H1 (cell line): ENCODE measurements at regions not wholly inside any gene's neighbourhood (a gene's known extent, or its start where the extent isn't known, plus 50 kb on each side); places are given as distances from the start of the nearest gene placed in this dataset.

Experiments
- BACH1 ChIP-seq: IDR thresholded peaks from 2 replicates; pipeline ENCODE4 v1.6.1; 2012; ENCODE audit warnings: low read length, improper control_type of control experiment
- CHD7 ChIP-seq: fragments of 300-600 bp; sonication (generic); IDR thresholded peaks from 2 replicates; pipeline ENCODE4 v1.7.1; 2012; ENCODE audit warnings: low read length, moderate library complexity, mild to moderate bottlenecking, inconsistent platforms; ENCODE audit not compliant: insufficient replicate concordance
- E2F6 ChIP-seq: IDR thresholded peaks from 2 replicates; pipeline ENCODE4 v1.6.1; 2012; ENCODE audit warnings: inconsistent platforms
- GTF2F1 ChIP-seq: IDR thresholded peaks from 2 replicates; pipeline ENCODE4 v1.6.1; 2012; ENCODE audit warnings: low read depth, low read length, improper control_type of control experiment, borderline replicate concordance
- HDAC6 ChIP-seq: IDR thresholded peaks from one replicate; pipeline ENCODE4 v1.7.1; 2012; ENCODE audit warnings: low read depth, mild to moderate bottlenecking, inconsistent platforms, low read length, moderate library complexity
- JUN ChIP-seq: IDR thresholded peaks from 2 replicates; pipeline ENCODE4 v1.6.1; 2011; ENCODE audit warnings: low read depth, mild to moderate bottlenecking, improper control_type of control experiment, low read length
- KDM1A ChIP-seq: fragments of 200-600, 300-600 bp; sonication (generic); IDR thresholded peaks from 2 replicates; pipeline ENCODE4 v1.7.1; 2016; ENCODE audit warnings: mild to moderate bottlenecking, low read length, borderline replicate concordance
- MAX ChIP-seq: IDR thresholded peaks from 2 replicates; pipeline ENCODE4 v1.6.1; 2012; ENCODE audit warnings: inconsistent platforms
- SAP30 ChIP-seq: fragments of 300-600 bp; sonication (generic); IDR thresholded peaks from 2 replicates; pipeline ENCODE4 v1.7.1; 2012; ENCODE audit warnings: low read length, moderate library complexity, mild to moderate bottlenecking, inconsistent platforms; ENCODE audit not compliant: insufficient read depth, insufficient replicate concordance
- SP4 ChIP-seq: IDR thresholded peaks from 2 replicates; pipeline ENCODE4 v1.6.1; 2012; ENCODE audit warnings: low read length, inconsistent platforms
- SUZ12 ChIP-seq: fragments of 200-600 bp; sonication (generic); IDR thresholded peaks from 2 replicates; pipeline ENCODE4 v1.6.1; 2012; ENCODE audit warnings: mild to moderate bottlenecking, inconsistent platforms, low read length, moderate library complexity, mixed read lengths

- TF ChIP-seq CHD7 (no peak), HDAC6 (no peak), MAX (no peak), E2F6 (no peak), BACH1 (no peak), KDM1A (no peak), GTF2F1 (no peak), JUN (no peak), SP4 (no peak), SUZ12 (no peak), SAP30 (no peak)
Observed at GRCh38 chr9:74120061-74120460, 377.1 kb upstream of the RORB start (continued).
